HFFc6 (cell line): ENCODE measurements at regions not wholly inside any gene's neighbourhood (a gene's known extent, or its start where the extent isn't known, plus 50 kb on each side); places are given as distances from the start of the nearest gene placed in this dataset.
"Not testable (repeated sequence)": the region's sequence is repeated elsewhere in the genome, so short reads cannot be mapped to it uniquely, and the experiment has no call there.

ENCODE experiments used
- DNase-seq: peaks from one replicate; pipeline ENCODE4 v3.0.0-alpha.2; 2018
- H3K27ac Mint-ChIP-seq: 2 replicates; pipeline ENCODE4 v1.8.0; 2020; ENCODE audit warnings: mild to moderate bottlenecking, mixed read lengths
- H3K27me3 Mint-ChIP-seq: 2 replicates; pipeline ENCODE4 v1.8.0; 2021; ENCODE audit warnings: mild to moderate bottlenecking, moderate library complexity, mixed read lengths; ENCODE audit not compliant: insufficient read depth
- H3K36me3 Mint-ChIP-seq: 2 replicates; pipeline ENCODE4 v1.8.0; 2021; ENCODE audit warnings: low read depth, mixed read lengths
- H3K4me1 Mint-ChIP-seq: 2 replicates; pipeline ENCODE4 v1.8.0; 2020; ENCODE audit warnings: low read depth, mixed read lengths
- H3K4me3 Mint-ChIP-seq: 2 replicates; pipeline ENCODE4 v1.8.0; 2020; ENCODE audit warnings: mild to moderate bottlenecking, moderate library complexity, mixed read lengths
- H3K9me3 Mint-ChIP-seq: 2 replicates; pipeline ENCODE4 v1.8.0; 2020; ENCODE audit warnings: mild to moderate bottlenecking, mixed read lengths
- TF ChIP-seq, protein P1 (sequence below): fragments of 200-600 bp; sonication (generic); IDR thresholded peaks from 2 replicates; pipeline ENCODE4 v1.5.0; 2021; ENCODE audit warnings: antibody characterized with exemption, mild to moderate bottlenecking

DNA sequence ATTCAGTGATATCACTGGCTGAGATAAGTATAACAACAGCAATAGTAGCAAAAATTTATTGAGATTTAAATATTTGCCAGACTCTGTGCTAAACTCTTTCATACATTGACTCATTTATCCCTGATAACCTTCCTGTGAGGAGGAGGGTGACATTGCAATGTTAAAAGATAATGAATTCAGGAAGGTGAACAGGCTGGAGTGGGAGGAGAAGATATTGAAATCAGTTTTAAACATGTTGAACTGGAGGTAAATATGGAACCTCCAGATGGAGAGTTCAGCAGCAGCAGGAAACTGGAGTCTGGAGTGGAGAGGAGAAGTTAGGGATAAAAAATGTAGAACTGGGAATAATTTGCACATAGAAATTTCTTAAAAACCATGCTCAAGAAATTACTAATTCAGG, 142.0 kb upstream of the FAT3 start:
- TF ChIP-seq, protein P1, sequence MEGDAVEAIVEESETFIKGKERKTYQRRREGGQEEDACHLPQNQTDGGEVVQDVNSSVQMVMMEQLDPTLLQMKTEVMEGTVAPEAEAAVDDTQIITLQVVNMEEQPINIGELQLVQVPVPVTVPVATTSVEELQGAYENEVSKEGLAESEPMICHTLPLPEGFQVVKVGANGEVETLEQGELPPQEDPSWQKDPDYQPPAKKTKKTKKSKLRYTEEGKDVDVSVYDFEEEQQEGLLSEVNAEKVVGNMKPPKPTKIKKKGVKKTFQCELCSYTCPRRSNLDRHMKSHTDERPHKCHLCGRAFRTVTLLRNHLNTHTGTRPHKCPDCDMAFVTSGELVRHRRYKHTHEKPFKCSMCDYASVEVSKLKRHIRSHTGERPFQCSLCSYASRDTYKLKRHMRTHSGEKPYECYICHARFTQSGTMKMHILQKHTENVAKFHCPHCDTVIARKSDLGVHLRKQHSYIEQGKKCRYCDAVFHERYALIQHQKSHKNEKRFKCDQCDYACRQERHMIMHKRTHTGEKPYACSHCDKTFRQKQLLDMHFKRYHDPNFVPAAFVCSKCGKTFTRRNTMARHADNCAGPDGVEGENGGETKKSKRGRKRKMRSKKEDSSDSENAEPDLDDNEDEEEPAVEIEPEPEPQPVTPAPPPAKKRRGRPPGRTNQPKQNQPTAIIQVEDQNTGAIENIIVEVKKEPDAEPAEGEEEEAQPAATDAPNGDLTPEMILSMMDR = no peak
- Mint-ChIP-seq H3K4me3 (no peak overlapping the region), H3K27ac (no peak overlapping the region), H3K36me3 (no peaks in the 10 kb centered on the region), H3K4me1 (no peaks in the 10 kb centered on the region), H3K27me3 (peaks cover 1% of the 10 kb centered on the region; the same call in 1 of the 2 replicates), H3K9me3 (peaks cover 13% of the 10 kb centered on the region)
- no peak for DNase-seq

DNA sequence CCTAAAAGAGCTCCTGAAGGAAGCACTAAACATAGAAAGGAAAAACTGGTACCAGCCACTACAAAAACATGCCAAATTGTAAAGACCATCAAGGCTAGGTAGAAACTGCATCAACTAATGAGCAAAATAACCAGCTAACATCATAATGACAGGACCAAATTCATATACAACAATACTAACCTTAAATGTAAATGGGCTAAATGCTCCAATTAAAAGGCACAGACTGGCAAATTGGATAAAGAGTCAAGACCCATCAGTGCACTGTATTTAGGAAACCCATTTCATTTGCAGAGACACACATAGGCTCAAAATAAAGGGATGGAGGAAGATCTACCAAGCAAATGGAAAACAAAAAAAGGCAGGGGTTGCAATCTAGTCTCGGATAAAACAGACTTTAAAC, 150.1 kb upstream of the FAT3 start:
- not testable (repeated sequence) for DNase-seq, H3K36me3 Mint-ChIP-seq, H3K27ac Mint-ChIP-seq, H3K27me3 Mint-ChIP-seq, H3K4me1 Mint-ChIP-seq, H3K4me3 Mint-ChIP-seq
- H3K9me3 Mint-ChIP-seq = peaks cover 41% of the 10 kb centered on the region

DNA sequence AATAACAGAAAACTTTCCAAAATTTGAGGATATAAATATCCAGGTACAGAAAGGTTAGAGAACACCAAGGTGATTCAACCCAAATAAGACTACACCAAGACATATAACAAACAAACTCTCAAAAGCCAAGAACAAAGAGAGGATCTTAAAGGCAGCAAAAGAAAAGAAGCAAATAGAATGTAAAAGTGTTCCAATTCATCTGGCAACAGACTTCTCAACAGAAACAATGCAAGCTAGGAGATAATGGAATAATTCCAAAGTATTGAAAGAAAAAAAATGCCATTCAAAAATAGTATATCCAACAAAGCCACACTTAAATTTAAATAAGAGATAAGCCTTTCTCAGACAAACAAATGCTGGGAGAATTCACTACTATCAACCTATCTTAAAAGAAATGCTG, 153.0 kb upstream of the FAT3 start:
- TF ChIP-seq, protein P1 = no peak
- DNase-seq = no peak
- H3K4me3 Mint-ChIP-seq = no peak overlapping the region
- peaks cover 44% of the 10 kb centered on the region for H3K9me3 Mint-ChIP-seq
- peaks cover 5% of the 10 kb centered on the region; the same call in 1 of the 2 replicates for H3K36me3 Mint-ChIP-seq
- no peaks in the 10 kb centered on the region for H3K4me1 Mint-ChIP-seq
- H3K27me3 Mint-ChIP-seq = no peaks in the 10 kb centered on the region; the same call in 1 of the 2 replicates
- H3K27ac Mint-ChIP-seq = no peak overlapping the region

DNA sequence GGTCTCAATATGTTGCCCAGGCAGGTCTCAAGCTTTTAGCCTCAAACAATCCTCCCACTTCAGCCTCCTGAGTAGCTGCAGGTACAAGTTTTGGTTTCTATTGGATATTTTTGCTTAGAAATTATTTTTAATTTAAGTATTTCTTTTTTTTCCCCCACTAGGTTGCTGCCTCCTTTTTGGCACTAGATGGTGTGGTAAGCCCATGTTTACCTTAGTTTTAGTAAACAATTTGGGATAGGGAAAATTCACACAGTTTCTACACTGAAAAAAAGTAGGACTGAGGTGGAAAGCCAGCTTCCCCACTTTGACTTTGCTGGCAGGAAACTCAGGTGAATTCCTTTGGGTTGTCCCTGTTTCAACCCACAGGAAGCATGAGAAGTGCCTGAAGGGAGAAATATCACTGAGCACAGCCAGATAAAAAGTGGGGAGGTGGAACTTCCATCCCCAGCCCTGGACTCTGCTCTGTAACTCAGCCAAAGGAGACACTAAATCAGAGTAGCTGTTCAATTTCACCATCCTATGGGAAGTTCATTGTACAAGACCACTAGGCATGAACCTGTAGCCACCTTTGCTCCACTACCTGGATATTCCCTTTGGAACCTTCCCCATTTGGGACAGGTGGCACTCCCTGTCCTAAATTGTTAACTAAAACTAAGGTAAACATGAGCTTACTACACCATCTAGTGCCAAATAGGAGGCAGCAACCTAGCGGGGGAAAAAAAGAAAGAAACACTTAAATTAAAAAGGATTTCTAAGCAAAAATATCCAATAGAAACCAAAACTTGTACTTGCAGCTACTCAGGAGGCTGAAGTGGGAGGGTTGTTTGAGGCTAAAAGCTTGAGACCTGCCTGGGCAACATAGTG, 154.4 kb upstream of the FAT3 start:
- H3K4me1 Mint-ChIP-seq = no peaks in the 10 kb centered on the region
- no peaks in the 10 kb centered on the region; the same call in 1 of the 2 replicates for H3K27me3 Mint-ChIP-seq
- TF ChIP-seq, protein P1 = peak; percentile 34; the same call in 1 of the 2 replicates
- peaks cover 5% of the 10 kb centered on the region; the same call in 1 of the 2 replicates for H3K36me3 Mint-ChIP-seq
- H3K27ac Mint-ChIP-seq = no peak overlapping the region
- no peak overlapping the region for H3K4me3 Mint-ChIP-seq
- H3K9me3 Mint-ChIP-seq = peaks cover 38% of the 10 kb centered on the region
- peak; percentile 1 for DNase-seq

DNA sequence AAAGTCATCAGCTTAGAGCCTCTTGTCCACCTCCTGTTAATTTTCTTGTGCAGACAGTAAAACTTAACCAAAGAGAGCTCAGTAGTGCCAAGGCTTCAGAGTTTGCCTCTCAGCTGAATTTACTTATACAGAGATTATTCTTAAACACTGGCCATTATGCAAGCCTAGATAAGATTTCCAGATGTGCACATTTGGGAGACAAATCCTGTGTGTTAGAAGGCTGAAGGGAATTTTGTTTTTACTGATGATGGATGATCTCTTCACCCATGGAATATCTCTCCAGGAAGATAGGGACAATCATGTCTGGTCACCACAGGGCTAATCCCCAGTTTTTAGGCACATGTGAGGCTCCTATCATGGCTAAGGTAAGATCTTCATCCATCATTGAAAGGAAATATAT, 157.6 kb upstream of the FAT3 start:
- H3K27ac Mint-ChIP-seq = no peak overlapping the region
- H3K4me3 Mint-ChIP-seq = no peak overlapping the region
- peaks cover 5% of the 10 kb centered on the region; the same call in 1 of the 2 replicates for H3K36me3 Mint-ChIP-seq
- peaks cover 30% of the 10 kb centered on the region for H3K9me3 Mint-ChIP-seq
- H3K4me1 Mint-ChIP-seq = no peaks in the 10 kb centered on the region
- no peaks in the 10 kb centered on the region; the same call in none of the 2 replicates for H3K27me3 Mint-ChIP-seq
- TF ChIP-seq, protein P1 = no peak
- no peak for DNase-seq

DNA sequence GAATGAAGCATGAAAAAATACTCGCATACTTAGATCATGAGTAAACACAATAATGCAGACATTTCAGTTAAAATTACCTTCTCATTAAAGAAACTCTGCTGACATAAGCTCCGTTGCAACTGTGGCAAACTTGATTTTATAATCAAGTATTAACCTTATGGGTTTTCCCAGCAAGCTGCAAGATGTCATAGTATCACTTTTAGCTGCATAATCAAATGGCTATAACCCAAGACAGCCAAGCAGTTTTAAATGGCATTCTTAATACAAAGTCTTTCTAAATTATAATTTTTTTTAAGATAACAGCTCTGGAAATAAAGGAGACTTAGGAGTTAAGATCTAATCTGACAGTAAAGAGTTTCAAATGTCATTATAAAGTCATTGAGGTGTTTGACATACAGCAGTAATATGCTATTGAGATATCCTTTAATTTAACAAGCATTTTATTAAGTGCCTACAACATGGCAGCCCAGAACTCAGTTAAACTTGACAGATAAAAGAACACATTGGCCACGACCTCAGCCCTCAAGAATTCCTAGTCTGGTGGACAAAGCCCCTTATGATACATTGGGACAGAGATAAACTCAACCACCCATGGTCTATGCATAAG, 163.1 kb upstream of the FAT3 start:
- no peak overlapping the region for H3K4me3 Mint-ChIP-seq
- no peak overlapping the region for H3K27ac Mint-ChIP-seq
- H3K27me3 Mint-ChIP-seq = no peaks in the 10 kb centered on the region; the same call in 1 of the 2 replicates
- peaks cover 24% of the 10 kb centered on the region for H3K9me3 Mint-ChIP-seq
- no peak for DNase-seq
- H3K4me1 Mint-ChIP-seq = no peaks in the 10 kb centered on the region
- no peaks in the 10 kb centered on the region; the same call in 1 of the 2 replicates for H3K36me3 Mint-ChIP-seq
- TF ChIP-seq, protein P1 = no peak
